GM19025 (cell line): ENCODE measurements at regions not wholly inside any gene's neighbourhood (a gene's known extent, or its start where the extent isn't known, plus 50 kb on each side); places are given as distances from the start of the nearest gene placed in this dataset.

Source experiments
- ATAC-seq: cut with Tn5 transposase; IDR thresholded peaks from one replicate; pipeline ENCODE4 v1.9.1; 2021; ENCODE audit warnings: mild to moderate bottlenecking, low read depth, moderate library complexity; ENCODE audit not compliant: unreplicated experiment

DNA sequence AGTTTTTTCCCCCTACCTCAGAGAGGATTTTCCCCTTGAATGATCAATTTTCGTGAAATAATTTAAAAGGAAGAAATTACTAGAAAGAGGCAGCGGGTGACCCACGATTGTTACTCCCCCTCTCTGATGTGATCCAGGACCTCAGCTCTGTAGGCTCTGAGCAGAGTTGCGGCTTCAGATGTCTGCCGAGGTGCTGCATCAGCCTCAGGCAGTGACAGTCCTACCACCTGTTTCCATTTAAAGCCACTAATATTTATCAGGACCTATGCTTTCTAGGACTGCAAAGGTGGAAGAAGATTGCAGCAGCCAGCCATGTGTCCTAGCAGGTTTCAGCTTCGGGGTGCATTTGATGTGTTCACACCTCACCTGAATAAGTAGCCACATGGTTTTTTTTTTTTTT lies 294.8 kb upstream of the C2CD4B start:
- ATAC-seq, result no peak

DNA sequence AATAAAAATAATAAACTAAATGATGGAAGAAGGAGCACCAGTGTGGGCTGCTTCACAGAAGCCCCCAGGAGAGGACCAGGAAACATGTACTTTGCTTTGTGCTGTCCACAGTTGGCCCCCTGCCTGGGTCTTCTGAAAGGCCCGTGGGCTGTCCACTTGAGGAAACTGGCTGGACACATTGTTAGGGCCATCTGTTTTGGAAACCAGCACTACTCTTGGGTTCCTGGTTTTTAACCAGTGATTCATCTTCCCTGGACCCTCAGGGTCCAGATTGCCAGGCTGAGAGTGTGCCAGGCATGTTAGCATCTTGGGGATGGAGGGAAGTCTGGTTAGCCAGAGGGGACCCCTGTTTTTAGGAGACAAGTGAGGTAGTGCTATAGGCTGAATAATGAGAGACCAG lies 297.2 kb upstream of the C2CD4B start:
- no peak for ATAC-seq

GRCh38 chr15:62462721-62463120 lies 297.6 kb upstream of the C2CD4B start:
- no peak for ATAC-seq

- ATAC-seq, result no peak
These were observed 299.6 kb upstream of the C2CD4B start for GRCh38 chr15:62464705-62465104.

GRCh38 chr15:62465173-62465572 lies 300.1 kb upstream of the C2CD4B start:
- ATAC-seq, result no peak

DNA sequence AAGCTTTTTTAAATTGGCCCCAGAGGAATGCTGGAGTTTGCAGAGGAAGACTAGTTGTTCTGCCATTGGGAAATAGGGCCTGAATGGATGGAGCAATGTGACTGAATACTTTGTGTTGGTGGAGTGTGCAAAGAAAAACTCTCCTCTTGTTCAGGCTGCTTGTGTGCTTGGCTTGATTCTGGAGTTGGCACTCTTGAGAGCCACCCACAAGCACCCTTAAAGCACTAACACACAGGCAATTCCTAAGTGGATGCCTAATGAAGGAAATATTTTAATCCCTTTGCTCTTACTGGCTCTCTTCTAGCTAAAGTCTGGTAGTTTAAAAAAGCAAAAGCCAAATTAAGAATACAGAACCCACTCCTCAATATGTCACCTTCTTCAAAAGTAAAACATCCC lies 304.4 kb upstream of the C2CD4B start:
- ATAC-seq, result no peak

DNA sequence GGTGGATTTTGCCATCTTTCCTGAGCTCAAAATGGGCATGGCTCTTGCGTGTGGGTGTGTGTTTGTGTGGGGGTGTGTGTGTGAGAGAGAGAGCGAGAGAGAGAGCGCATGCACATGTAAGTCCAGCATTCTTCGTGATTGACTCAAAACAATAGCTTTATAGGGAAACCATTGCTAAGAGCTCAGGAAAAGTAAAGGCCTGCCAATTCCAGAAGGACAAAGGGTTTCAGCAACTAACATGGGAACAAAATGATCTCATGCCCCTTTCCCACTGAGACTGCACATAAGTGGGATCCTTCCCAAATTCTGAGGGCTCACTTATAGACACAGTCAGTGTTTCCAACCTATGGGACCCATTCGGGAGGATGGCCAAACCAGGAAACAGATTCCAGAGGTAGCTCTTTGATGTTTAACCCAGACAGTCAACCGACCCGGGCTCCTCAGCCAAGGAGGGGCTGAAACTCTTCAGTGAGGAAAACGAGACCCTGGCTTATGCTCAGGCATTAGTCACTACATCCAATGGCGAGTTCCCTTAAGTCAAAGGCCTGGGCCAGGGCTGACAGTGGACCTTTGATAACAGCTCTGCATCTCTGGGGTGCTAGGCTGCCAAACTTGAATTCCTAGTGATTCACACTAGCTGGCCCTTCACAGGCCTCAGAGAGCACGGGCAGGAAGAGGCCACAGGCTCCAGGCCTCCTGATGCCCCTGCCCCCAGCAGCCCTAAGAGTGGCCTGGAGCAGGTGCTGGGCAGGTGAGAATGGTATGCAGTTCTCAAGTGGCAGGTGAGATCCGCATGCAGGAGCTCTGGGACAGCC lies 305.0 kb upstream of the C2CD4B start:
- no peak for ATAC-seq

DNA sequence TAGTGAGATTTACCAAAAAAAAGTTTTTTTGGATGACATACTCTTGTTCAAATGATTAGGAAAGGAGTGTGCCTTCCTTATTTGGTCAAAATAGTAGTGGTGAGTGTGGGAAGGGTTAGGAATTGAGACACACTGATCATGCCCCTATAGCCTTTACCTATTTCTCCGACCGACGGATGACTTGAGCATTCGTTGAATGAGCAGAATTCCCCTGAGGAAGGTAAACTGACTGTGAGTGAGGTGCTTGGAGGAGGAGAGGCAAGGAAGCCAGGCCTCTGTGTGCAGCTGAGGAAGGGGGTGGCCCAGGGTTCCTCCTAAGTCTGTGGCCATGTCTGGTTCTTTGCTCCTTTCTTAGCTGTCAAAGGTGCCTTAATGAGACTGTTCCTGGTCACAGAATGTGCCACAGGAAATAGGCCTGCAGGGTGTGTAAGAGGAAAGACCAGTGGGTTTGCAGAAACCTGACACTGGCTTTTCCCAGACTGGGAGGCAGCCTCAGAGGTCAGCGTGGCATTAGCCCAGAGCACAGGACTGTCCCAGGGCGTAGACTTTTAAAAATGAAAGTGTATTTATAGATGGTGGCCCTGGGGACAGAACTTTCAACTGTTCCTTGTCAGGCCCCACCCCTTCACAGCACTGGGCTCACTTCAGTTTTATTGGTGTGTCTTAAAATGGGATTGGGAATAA lies 307.7 kb upstream of the C2CD4B start:
- ATAC-seq, result no peak

GRCh38 chr15:62474021-62474770 lies 309.1 kb upstream of the C2CD4B start:
- no peak for ATAC-seq

GRCh38 chr15:62474771-62475124 lies 309.7 kb upstream of the C2CD4B start:
- ATAC-seq, result no peak

GRCh38 chr15:62475591-62475990 lies 310.5 kb upstream of the C2CD4B start:
- no peak for ATAC-seq

DNA sequence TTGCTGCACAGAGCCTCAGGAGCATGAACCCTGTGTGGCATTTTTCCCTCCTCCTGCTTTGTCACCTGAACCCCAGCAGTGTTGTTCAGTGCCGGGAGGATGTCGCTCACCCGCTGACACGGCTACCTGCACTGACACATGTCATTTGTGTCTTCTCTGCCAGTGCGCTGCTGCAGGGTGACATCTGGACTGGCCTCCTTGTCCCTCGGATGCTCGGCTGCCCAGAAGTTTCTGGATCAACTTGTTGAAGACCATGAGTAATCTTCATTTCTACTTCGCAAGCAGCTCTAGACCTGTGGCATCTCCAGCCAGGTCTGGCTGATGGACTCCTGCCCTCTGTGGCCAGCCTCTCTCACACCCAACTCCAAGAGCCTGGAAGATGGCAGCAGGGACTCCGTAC lies 311.1 kb upstream of the C2CD4B start:
- no peak for ATAC-seq

- no peak for ATAC-seq
These were observed 312.8 kb upstream of the C2CD4B start for GRCh38 chr15:62477929-62478328.

- peak; percentile 79 for ATAC-seq
These were observed 317.8 kb upstream of the C2CD4B start for GRCh38 chr15:62482785-62483429.

GRCh38 chr15:62483814-62484213 lies 318.7 kb upstream of the C2CD4B start:
- ATAC-seq, result no peak

- ATAC-seq, result no peak
These were observed 320.2 kb upstream of the C2CD4B start for GRCh38 chr15:62485170-62485720.

GRCh38 chr15:62486041-62486440 lies 321.0 kb upstream of the C2CD4B start:
- ATAC-seq, result no peak

GRCh38 chr15:62488387-62488786 lies 323.3 kb upstream of the C2CD4B start:
- ATAC-seq, result no peak

GRCh38 chr15:62491642-62492041 lies 326.6 kb upstream of the C2CD4B start:
- no peak for ATAC-seq

GRCh38 chr15:62492900-62493299 lies 327.8 kb upstream of the C2CD4B start:
- ATAC-seq, result no peak

GRCh38 chr15:62494197-62494596 lies 329.1 kb upstream of the C2CD4B start:
- ATAC-seq, result no peak
